B cell (primary cell): ENCODE measurements at regions not wholly inside any gene's neighbourhood (a gene's known extent, or its start where the extent isn't known, plus 50 kb on each side); places are given as distances from the start of the nearest gene placed in this dataset.
"Not testable (repeated sequence)": the region's sequence is repeated elsewhere in the genome, so short reads cannot be mapped to it uniquely, and the experiment has no call there.

Experiments
- EZH2 ChIP-seq: IDR thresholded peaks from 2 replicates; pipeline ENCODE4 v1.6.1; 2012; ENCODE audit warnings: borderline replicate concordance, low read depth, mild to moderate bottlenecking, moderate library complexity, low read length; ENCODE audit not compliant: insufficient read depth, poor library complexity, severe bottlenecking
- TF ChIP-seq, protein P1 (sequence below): fragments of 200-600 bp; IDR thresholded peaks from one replicate; pipeline ENCODE4 v1.8.0; 2022; ENCODE audit warnings: antibody characterized with exemption, mild to moderate bottlenecking

- TF ChIP-seq, protein P1, sequence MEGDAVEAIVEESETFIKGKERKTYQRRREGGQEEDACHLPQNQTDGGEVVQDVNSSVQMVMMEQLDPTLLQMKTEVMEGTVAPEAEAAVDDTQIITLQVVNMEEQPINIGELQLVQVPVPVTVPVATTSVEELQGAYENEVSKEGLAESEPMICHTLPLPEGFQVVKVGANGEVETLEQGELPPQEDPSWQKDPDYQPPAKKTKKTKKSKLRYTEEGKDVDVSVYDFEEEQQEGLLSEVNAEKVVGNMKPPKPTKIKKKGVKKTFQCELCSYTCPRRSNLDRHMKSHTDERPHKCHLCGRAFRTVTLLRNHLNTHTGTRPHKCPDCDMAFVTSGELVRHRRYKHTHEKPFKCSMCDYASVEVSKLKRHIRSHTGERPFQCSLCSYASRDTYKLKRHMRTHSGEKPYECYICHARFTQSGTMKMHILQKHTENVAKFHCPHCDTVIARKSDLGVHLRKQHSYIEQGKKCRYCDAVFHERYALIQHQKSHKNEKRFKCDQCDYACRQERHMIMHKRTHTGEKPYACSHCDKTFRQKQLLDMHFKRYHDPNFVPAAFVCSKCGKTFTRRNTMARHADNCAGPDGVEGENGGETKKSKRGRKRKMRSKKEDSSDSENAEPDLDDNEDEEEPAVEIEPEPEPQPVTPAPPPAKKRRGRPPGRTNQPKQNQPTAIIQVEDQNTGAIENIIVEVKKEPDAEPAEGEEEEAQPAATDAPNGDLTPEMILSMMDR: not testable (repeated sequence)
- TF ChIP-seq EZH2: not testable (repeated sequence)
Observed at GRCh38 chr5:135742240-135742639, 92.2 kb upstream of the SLC25A48 start.
